Umbilical cord (tissue), 1 donor: ENCODE measurements at regions not wholly inside any gene's neighbourhood (a gene's known extent, or its start where the extent isn't known, plus 50 kb on each side); places are given as distances from the start of the nearest gene placed in this dataset.

Experiments
- DNase-seq: peaks from one replicate; pipeline ENCODE4 v3.0.0-alpha.2; 2015; ENCODE audit warnings: low spot score

GRCh38 chr21:28752131-28752530, 240.5 kb downstream of the LTN1 start:
- no peak for DNase-seq

GRCh38 chr21:28751176-28751575, 241.5 kb downstream of the LTN1 start:
- peak; percentile 76 for DNase-seq

- no peak for DNase-seq
Measured at GRCh38 chr21:28750565-28750964, 242.1 kb downstream of the LTN1 start.

GRCh38 chr21:28749536-28749935, 243.1 kb downstream of the LTN1 start:
- peak; percentile 74 for DNase-seq

GRCh38 chr21:28747464-28747863, 245.2 kb downstream of the LTN1 start:
- no peak for DNase-seq

- peak; percentile 25 for DNase-seq
Measured at GRCh38 chr21:28746166-28746565, 246.5 kb downstream of the LTN1 start.

GRCh38 chr21:28745131-28746016, 247.3 kb downstream of the LTN1 start:
- DNase-seq: peak; percentile 89

GRCh38 chr21:28743723-28744122, 249.0 kb downstream of the LTN1 start:
- no peak for DNase-seq

- peak; percentile 64 for DNase-seq
Measured at GRCh38 chr21:28742527-28742926, 250.2 kb downstream of the LTN1 start.

- no peak for DNase-seq
Measured at GRCh38 chr21:28740125-28740524, 252.6 kb downstream of the LTN1 start.

GRCh38 chr21:28738882-28739281, 253.8 kb downstream of the LTN1 start:
- DNase-seq: no peak

GRCh38 chr21:28738420-28738704, 254.3 kb downstream of the LTN1 start:
- DNase-seq: no peak

GRCh38 chr21:28737674-28738419, 254.8 kb downstream of the LTN1 start:
- peak; percentile 92 for DNase-seq

GRCh38 chr21:28734522-28735175, 258.0 kb downstream of the LTN1 start:
- DNase-seq: peak; percentile 20

- no peak for DNase-seq
Measured at GRCh38 chr21:28731700-28732321, 260.9 kb downstream of the LTN1 start.

- no peak for DNase-seq
Measured at GRCh38 chr21:28729887-28730286, 262.8 kb downstream of the LTN1 start.

- DNase-seq: no peak
Measured at GRCh38 chr21:28727809-28728208, 264.9 kb downstream of the LTN1 start.

GRCh38 chr21:28725396-28725795, 267.3 kb downstream of the LTN1 start:
- peak; percentile 22 for DNase-seq

- no peak for DNase-seq
Measured at GRCh38 chr21:28723646-28724045, 269.0 kb downstream of the LTN1 start.

GRCh38 chr21:28719723-28720122, 273.0 kb downstream of the LTN1 start:
- no peak for DNase-seq

GRCh38 chr21:28714777-28715464, 277.8 kb downstream of the LTN1 start:
- DNase-seq: no peak
